ENCODE measurements at regions not wholly inside any gene's neighbourhood (a gene's known extent, or its start where the extent isn't known, plus 50 kb on each side); places are given as distances from the start of the nearest gene placed in this dataset.
"Not testable (repeated sequence)": the region's sequence is repeated elsewhere in the genome, so short reads cannot be mapped to it uniquely, and the experiment has no call there.

- DNase-seq (ENCODE audit: low spot score), result no peak
These were observed 100.4 kb upstream of the C9orf72 start for GRCh38 chr9:27673641-27674040.

GRCh38 chr9:27675354-27675753, 102.1 kb upstream of the C9orf72 start:
- DNase-seq (ENCODE audit: low spot score), result no peak

GRCh38 chr9:27676827-27677226, 103.5 kb upstream of the C9orf72 start:
- DNase-seq (ENCODE audit: low spot score), result no peak

- DNase-seq (ENCODE audit: low spot score), result no peak
These were observed 106.1 kb upstream of the C9orf72 start for GRCh38 chr9:27679338-27679737.

GRCh38 chr9:27683181-27683580, 109.9 kb upstream of the C9orf72 start:
- no peak for DNase-seq (ENCODE audit: low spot score)

- DNase-seq (ENCODE audit: low spot score), result no peak
These were observed 115.7 kb upstream of the C9orf72 start for GRCh38 chr9:27688954-27689353.

- not testable (repeated sequence) for DNase-seq (ENCODE audit: low spot score)
These were observed 117.5 kb upstream of the C9orf72 start for GRCh38 chr9:27690816-27691215.

GRCh38 chr9:27699621-27700020, 126.3 kb upstream of the C9orf72 start:
- DNase-seq (ENCODE audit: low spot score), result no peak

GRCh38 chr9:27701016-27701415, 127.7 kb upstream of the C9orf72 start:
- DNase-seq (ENCODE audit: low spot score), result no peak

- DNase-seq (ENCODE audit: low spot score), result no peak
These were observed 128.3 kb upstream of the C9orf72 start for GRCh38 chr9:27701587-27701986.

- no peak for DNase-seq (ENCODE audit: low spot score)
These were observed 130.1 kb upstream of the C9orf72 start for GRCh38 chr9:27703216-27703980.

- DNase-seq (ENCODE audit: low spot score), result no peak
These were observed 138.0 kb upstream of the C9orf72 start for GRCh38 chr9:27711241-27711640.

GRCh38 chr9:27712806-27713205, 139.5 kb upstream of the C9orf72 start:
- no peak for DNase-seq (ENCODE audit: low spot score)

GRCh38 chr9:27714388-27714787, 141.1 kb upstream of the C9orf72 start:
- DNase-seq (ENCODE audit: low spot score), result no peak

GRCh38 chr9:27715651-27716050, 142.4 kb upstream of the C9orf72 start:
- DNase-seq (ENCODE audit: low spot score), result no peak

- no peak for DNase-seq (ENCODE audit: low spot score)
These were observed 144.7 kb upstream of the C9orf72 start for GRCh38 chr9:27717991-27718390.

- DNase-seq (ENCODE audit: low spot score), result no peak
These were observed 146.4 kb upstream of the C9orf72 start for GRCh38 chr9:27719711-27720110.

GRCh38 chr9:27722866-27723265, 149.6 kb upstream of the C9orf72 start:
- no peak for DNase-seq (ENCODE audit: low spot score)

- peak; percentile 7 for DNase-seq (ENCODE audit: low spot score)
These were observed 153.2 kb upstream of the C9orf72 start for GRCh38 chr9:27726244-27727081.

GRCh38 chr9:27732494-27732893, 159.2 kb upstream of the C9orf72 start:
- no peak for DNase-seq (ENCODE audit: low spot score)

- no peak for DNase-seq (ENCODE audit: low spot score)
These were observed 170.2 kb upstream of the C9orf72 start for GRCh38 chr9:27743490-27743889.

- DNase-seq (ENCODE audit: low spot score), result no peak
These were observed 174.2 kb upstream of the C9orf72 start for GRCh38 chr9:27747450-27747849.

- DNase-seq (ENCODE audit: low spot score), result no peak
These were observed 176.6 kb upstream of the C9orf72 start for GRCh38 chr9:27749838-27750237.

Measured in AG08396 (cell line).